A673 (cell line): ENCODE measurements at regions not wholly inside any gene's neighbourhood (a gene's known extent, or its start where the extent isn't known, plus 50 kb on each side); places are given as distances from the start of the nearest gene placed in this dataset.

Experiments used
- CTCF ChIP-seq: fragments of 300-800, 200-600 bp; sonication (generic); conservative IDR thresholded peaks from 2 replicates; pipeline ENCODE4 v1.5.1; 2017; ENCODE audit warnings: low read depth, mild to moderate bottlenecking, antibody characterized with exemption, low read length, moderate library complexity, mixed read lengths
- EZH2 ChIP-seq: fragments of 200-600 bp; sonication (generic); IDR thresholded peaks from 2 replicates; pipeline ENCODE4 v1.6.1; 2017; ENCODE audit warnings: borderline replicate concordance, low read depth, mild to moderate bottlenecking, mixed read lengths, antibody characterized with exemption, low read length; ENCODE audit not compliant: poor library complexity, severe bottlenecking

- TF ChIP-seq CTCF (peak; percentile 64), EZH2 (no peak)
Measured at GRCh38 chr2:113370478-113371091, 66.9 kb upstream of the ZNG1B start.
